NAMALWA (cell line): ENCODE measurements at regions not wholly inside any gene's neighbourhood (a gene's known extent, or its start where the extent isn't known, plus 50 kb on each side); places are given as distances from the start of the nearest gene placed in this dataset.
A peak's percentile ranks its signal among the peaks of the same experiment; 100 is the strongest.

Source experiments
- DNase-seq: peaks from one replicate; pipeline ENCODE4 v3.0.0-alpha.2; 2015; ENCODE audit warnings: low spot score

- DNase-seq, result peak; percentile 92
These were observed 53.8 kb upstream of the OTUD4 start for GRCh38 chr4:145234091-145234706.

GRCh38 chr4:145231906-145232700 is 51.7 kb upstream of the OTUD4 start:
- no peak for DNase-seq

- no peak for DNase-seq
These were observed 50.3 kb upstream of the OTUD4 start for GRCh38 chr4:145230726-145231125.
